Keratinocyte (primary cell): ENCODE measurements at regions not wholly inside any gene's neighbourhood (a gene's known extent, or its start where the extent isn't known, plus 50 kb on each side); places are given as distances from the start of the nearest gene placed in this dataset.

Experiments used
- DNase-seq: peaks from one replicate; pipeline ENCODE4 v3.0.0-alpha.2; 2011; ENCODE audit warnings: low read depth, missing footprints, low spot score
- FAIRE-seq: peaks from 2 replicates; lab custom pipeline; 2011; peaks lifted over from hg19 to GRCh38; lab: Jason Lieb, UNC
- H2AFZ ChIP-seq: 2 replicates; pipeline ENCODE4 v1.6.0; 2012; ENCODE audit warnings: low read length, control low read depth, inconsistent platforms; ENCODE audit not compliant: control insufficient read depth
- H3K27ac ChIP-seq: 2 replicates; pipeline ENCODE4 v1.5.1; 2011; ENCODE audit warnings: low read length; ENCODE audit not compliant: control insufficient read depth, insufficient read depth
- H3K27me3 ChIP-seq: 3 replicates; pipeline ENCODE4 v1.6.0; 2011; ENCODE audit warnings: low read length; ENCODE audit not compliant: control insufficient read depth, insufficient read depth; ENCODE audit errors: extremely low read depth
- H3K36me3 ChIP-seq, 2 experiments: 2 replicates in 1 of 2; 3 replicates in 1 of 2; pipeline ENCODE4 v1.5.1; 2011; ENCODE audit warnings: low read length in 2 of 2, mild to moderate bottlenecking in 1 of 2; ENCODE audit not compliant: control insufficient read depth in 2 of 2, insufficient read depth in 2 of 2; ENCODE audit errors: extremely low read depth in 1 of 2
- H3K4me1 ChIP-seq: 3 replicates; pipeline ENCODE4 v1.5.1; 2011; ENCODE audit warnings: low read length; ENCODE audit not compliant: control insufficient read depth, insufficient read depth; ENCODE audit errors: extremely low read depth
- H3K4me2 ChIP-seq: 3 replicates; pipeline ENCODE4 v1.6.0; 2011; ENCODE audit warnings: low read depth, low read length; ENCODE audit not compliant: control insufficient read depth, insufficient read depth; ENCODE audit errors: extremely low read depth
- H3K4me3 ChIP-seq, 3 experiments: fragments of 200-600 bp in 1 of 3; sonication (generic) in 1 of 3; 2 replicates in 2 of 3; 3 replicates in 1 of 3; pipeline ENCODE4 v1.5.1; 2011 to 2016; ENCODE audit warnings: low read length in 3 of 3, mild to moderate bottlenecking in 3 of 3, control low read depth in 2 of 3, inconsistent platforms in 1 of 3, low read depth in 1 of 3, mixed read lengths in 1 of 3, mixed run types in 1 of 3, moderate library complexity in 1 of 3; ENCODE audit not compliant: control insufficient read depth in 2 of 3, insufficient read depth in 2 of 3; ENCODE audit errors: extremely low read depth in 1 of 3
- H3K79me2 ChIP-seq: 2 replicates; pipeline ENCODE4 v1.6.0; 2012; ENCODE audit warnings: low read length; ENCODE audit not compliant: control insufficient read depth, insufficient read depth
- H3K9ac ChIP-seq: 3 replicates; pipeline ENCODE4 v1.6.0; 2011; ENCODE audit warnings: low read length; ENCODE audit not compliant: control insufficient read depth, insufficient read depth; ENCODE audit errors: extremely low read depth
- H3K9me1 ChIP-seq: 3 replicates; pipeline ENCODE4 v1.6.0; 2011; ENCODE audit warnings: low read length; ENCODE audit not compliant: control insufficient read depth, insufficient read depth; ENCODE audit errors: extremely low read depth
- H3K9me3 ChIP-seq: 2 replicates; pipeline ENCODE4 v1.5.1; 2012; ENCODE audit warnings: low read depth, low read length; ENCODE audit not compliant: control insufficient read depth
- H4K20me1 ChIP-seq: 3 replicates; pipeline ENCODE4 v1.6.0; 2011; ENCODE audit warnings: low read length; ENCODE audit not compliant: control insufficient read depth, insufficient read depth; ENCODE audit errors: extremely low read depth
- CTCF ChIP-seq, 3 experiments: IDR thresholded peaks in 1 of 3; conservative IDR thresholded peaks in 1 of 3; optimal IDR thresholded peaks in 1 of 3; 2 replicates in 2 of 3; 3 replicates in 1 of 3; pipeline versions ENCODE3 to v1.5.1; 2011; ENCODE audit warnings: low read length in 3 of 3, mild to moderate bottlenecking in 3 of 3, moderate library complexity in 2 of 3, control low read depth in 1 of 3, inconsistent platforms in 1 of 3; ENCODE audit not compliant: insufficient read depth in 2 of 3; ENCODE audit errors: extremely low read depth in 1 of 3
- EZH2 ChIP-seq: IDR thresholded peaks from one replicate; pipeline ENCODE4 v1.6.1; 2012; ENCODE audit warnings: inconsistent platforms, mild to moderate bottlenecking, low read length, moderate library complexity
- dilution Hi-C: fragments of 300-500 bp; cut with MboI; formaldehyde crosslinking; loops from one replicate; pipeline ENCODE4 v1.7.0; 2020; ENCODE audit warnings: low sequenced_read_pairs; ENCODE audit not compliant: extremely low pct_ligation_motif_present

- Histone ChIP-seq H3K4me1 (no peaks in the 10 kb centered on the region), H3K4me3 (no peak overlapping the region), H3K36me3 (no peaks in the 10 kb centered on the region), H3K27ac (no peak overlapping the region), H3K79me2 (no peaks in the 10 kb centered on the region), H3K27me3 (no peaks in the 10 kb centered on the region), H3K9me3 (peaks cover 4% of the 10 kb centered on the region), H3K9ac (no peak overlapping the region), H3K9me1 (no peaks in the 10 kb centered on the region), H4K20me1 (no peaks in the 10 kb centered on the region), H3K4me2 (no peak overlapping the region), H2AFZ (no peak overlapping the region)
- TF ChIP-seq EZH2 (no peak), CTCF (optimal IDR thresholded peaks at IDR 0.05 in 1 of 3, IDR thresholded peaks at IDR 0.05 in 1 of 3, conservative IDR thresholded peaks at IDR 0.05 in 1 of 3; ENCODE audit: extremely low read depth in 1 of 3, insufficient read depth in 2 of 3, low read length in 3 of 3) (no peak)
- dilution Hi-C loops = no loop called here
- DNase-seq (no peak), FAIRE-seq (no peak)
These were observed 546.8 kb upstream of the B3GAT1 start for GRCh38 chr11:134958870-134959269.

GRCh38 chr11:134958336-134958640, 546.2 kb upstream of the B3GAT1 start:
- Histone ChIP-seq H3K27me3 (no peaks in the 10 kb centered on the region), H3K4me1 (no peaks in the 10 kb centered on the region), H3K9ac (no peak overlapping the region), H3K79me2 (no peaks in the 10 kb centered on the region), H4K20me1 (no peaks in the 10 kb centered on the region), H3K9me3 (peaks cover 4% of the 10 kb centered on the region), H3K4me2 (no peak overlapping the region), H2AFZ (no peak overlapping the region), H3K27ac (no peak overlapping the region), H3K4me3 (no peak overlapping the region), H3K36me3 (no peaks in the 10 kb centered on the region), H3K9me1 (no peaks in the 10 kb centered on the region)
- dilution Hi-C loops = no loop called here
- no peak for TF ChIP-seq CTCF (optimal IDR thresholded peaks at IDR 0.05 in 1 of 3, IDR thresholded peaks at IDR 0.05 in 1 of 3, conservative IDR thresholded peaks at IDR 0.05 in 1 of 3; ENCODE audit: extremely low read depth in 1 of 3, insufficient read depth in 2 of 3, low read length in 3 of 3)
- no peak for TF ChIP-seq EZH2
- FAIRE-seq (no peak), DNase-seq (no peak)
